GM23338 (cell line): ENCODE measurements at regions not wholly inside any gene's neighbourhood (a gene's known extent, or its start where the extent isn't known, plus 50 kb on each side); places are given as distances from the start of the nearest gene placed in this dataset.

Experiments used
- EZH2 ChIP-seq: fragments of 200-600 bp; sonication (generic); IDR thresholded peaks from one replicate; pipeline ENCODE4 v1.8.0; 2017; ENCODE audit warnings: antibody characterized with exemption, mild to moderate bottlenecking, low read depth; ENCODE audit not compliant: unreplicated experiment
- EZH2phosphoT487 ChIP-seq: fragments of 200-600 bp; sonication (generic); IDR thresholded peaks from one replicate; pipeline ENCODE4 v1.8.1; 2018; ENCODE audit warnings: antibody characterized with exemption; ENCODE audit not compliant: unreplicated experiment
- POLR2AphosphoS5 ChIP-seq: IDR thresholded peaks from 2 replicates; pipeline ENCODE4 v1.6.1; 2016; ENCODE audit warnings: antibody characterized with exemption, low read depth
- ZNF114 ChIP-seq: fragments of 250-450 bp; sonication (Bioruptor Pico); IDR thresholded peaks from 2 replicates; pipeline ENCODE4 v1.5.0; 2020; ENCODE audit warnings: mild to moderate bottlenecking, moderate library complexity
- TF ChIP-seq, protein P1 (sequence below), 2 experiments: fragments of 200-600 bp in 1 of 2; sonication (generic) in 1 of 2; conservative IDR thresholded peaks; 2 replicates each; pipeline versions ENCODE4 v1.5.1 to v1.6.1; 2016 to 2017; ENCODE audit warnings: antibody characterized with exemption in 2 of 2, low read depth in 2 of 2, mild to moderate bottlenecking in 2 of 2, moderate library complexity in 1 of 2

GRCh38 chr7:93016681-93017381 lies 100.9 kb downstream of the SAMD9 start:
- TF ChIP-seq, protein P1, sequence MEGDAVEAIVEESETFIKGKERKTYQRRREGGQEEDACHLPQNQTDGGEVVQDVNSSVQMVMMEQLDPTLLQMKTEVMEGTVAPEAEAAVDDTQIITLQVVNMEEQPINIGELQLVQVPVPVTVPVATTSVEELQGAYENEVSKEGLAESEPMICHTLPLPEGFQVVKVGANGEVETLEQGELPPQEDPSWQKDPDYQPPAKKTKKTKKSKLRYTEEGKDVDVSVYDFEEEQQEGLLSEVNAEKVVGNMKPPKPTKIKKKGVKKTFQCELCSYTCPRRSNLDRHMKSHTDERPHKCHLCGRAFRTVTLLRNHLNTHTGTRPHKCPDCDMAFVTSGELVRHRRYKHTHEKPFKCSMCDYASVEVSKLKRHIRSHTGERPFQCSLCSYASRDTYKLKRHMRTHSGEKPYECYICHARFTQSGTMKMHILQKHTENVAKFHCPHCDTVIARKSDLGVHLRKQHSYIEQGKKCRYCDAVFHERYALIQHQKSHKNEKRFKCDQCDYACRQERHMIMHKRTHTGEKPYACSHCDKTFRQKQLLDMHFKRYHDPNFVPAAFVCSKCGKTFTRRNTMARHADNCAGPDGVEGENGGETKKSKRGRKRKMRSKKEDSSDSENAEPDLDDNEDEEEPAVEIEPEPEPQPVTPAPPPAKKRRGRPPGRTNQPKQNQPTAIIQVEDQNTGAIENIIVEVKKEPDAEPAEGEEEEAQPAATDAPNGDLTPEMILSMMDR (conservative IDR thresholded peaks at IDR 0.05; ENCODE audit: low read depth in 2 of 2) = no peak
- TF ChIP-seq EZH2phosphoT487 = no peak
- no peak for TF ChIP-seq POLR2AphosphoS5
- no peak for TF ChIP-seq ZNF114 (CRISPR knock-in tag)
- TF ChIP-seq EZH2 = no peak
